H1 (cell line): ENCODE measurements at regions not wholly inside any gene's neighbourhood (a gene's known extent, or its start where the extent isn't known, plus 50 kb on each side); places are given as distances from the start of the nearest gene placed in this dataset.

Experiments used
- CHD1 ChIP-seq: IDR thresholded peaks from 2 replicates; pipeline ENCODE4 v1.6.1; 2012; ENCODE audit warnings: low read depth, low read length, improper control_type of control experiment
- FOSL1 ChIP-seq: IDR thresholded peaks from 2 replicates; pipeline ENCODE4 v1.6.1; 2011; ENCODE audit warnings: mild to moderate bottlenecking, low read depth, low read length, moderate library complexity; ENCODE audit not compliant: insufficient read depth
- HDAC2 ChIP-seq, 2 experiments: fragments of 300-600 bp in 1 of 2; sonication (generic) in 1 of 2; IDR thresholded peaks; 2 replicates each; pipeline ENCODE4 v1.6.1; 2011 to 2012; ENCODE audit warnings: low read depth in 2 of 2, low read length in 2 of 2, mild to moderate bottlenecking in 2 of 2, moderate library complexity in 2 of 2, borderline replicate concordance in 1 of 2, inconsistent platforms in 1 of 2
- JUND ChIP-seq: IDR thresholded peaks from 2 replicates; pipeline ENCODE4 v1.6.1; 2011; ENCODE audit warnings: mild to moderate bottlenecking, improper control_type of control experiment, low read length
- KDM1A ChIP-seq: fragments of 200-600, 300-600 bp; sonication (generic); IDR thresholded peaks from 2 replicates; pipeline ENCODE4 v1.7.1; 2016; ENCODE audit warnings: mild to moderate bottlenecking, low read length, borderline replicate concordance
- KDM5A ChIP-seq: fragments of 200-600 bp; IDR thresholded peaks from 2 replicates; pipeline ENCODE4 v1.7.1; 2012; ENCODE audit warnings: mild to moderate bottlenecking, low read length, inconsistent platforms, mixed read lengths
- SP2 ChIP-seq: IDR thresholded peaks from 2 replicates; pipeline ENCODE4 v1.6.1; 2012; ENCODE audit warnings: mild to moderate bottlenecking, low read length, inconsistent platforms
- TEAD4 ChIP-seq: IDR thresholded peaks from 2 replicates; pipeline ENCODE4 v1.6.1; 2012; ENCODE audit warnings: low read depth, low read length, inconsistent platforms, mixed read lengths

GRCh38 chr1:244778344-244778743 is 57.1 kb upstream of the COX20 start (continued):
- TF ChIP-seq KDM1A (no peak), KDM5A (no peak), TEAD4 (no peak), CHD1 (no peak), JUND (no peak), SP2 (no peak), HDAC2 (IDR thresholded peaks at IDR 0.05; ENCODE audit: borderline replicate concordance in 1 of 2, low read depth in 2 of 2, low read length in 2 of 2) (no peak), FOSL1 (no peak)
- TF ChIP-seq, all 59 proteins: peak for 0
